Lower leg skin (tissue), 4 donors: ENCODE measurements at regions not wholly inside any gene's neighbourhood (a gene's known extent, or its start where the extent isn't known, plus 50 kb on each side); places are given as distances from the start of the nearest gene placed in this dataset.

Source experiments
- DNase-seq, 2 donors: peaks; one replicate each; pipeline ENCODE4 v3.0.0-alpha.2; 2019; ENCODE audit warnings: low spot score in 2 of 2
- H3K4me3 ChIP-seq: fragments of 200-600 bp; sonication (generic); 2 replicates; pipeline ENCODE4 v1.5.1; 2017; ENCODE audit warnings: mild to moderate bottlenecking, low read depth; ENCODE audit not compliant: poor library complexity, severe bottlenecking
- CTCF ChIP-seq, 3 donors: fragments of 450-650 bp; IDR thresholded peaks; one replicate each; pipeline ENCODE4 v1.5.1; 2016; ENCODE audit warnings: antibody characterized with exemption in 3 of 3, mild to moderate bottlenecking in 3 of 3, moderate library complexity in 2 of 3
- POLR2A ChIP-seq, 2 donors: fragments of 450-650 bp; IDR thresholded peaks; one replicate each; pipeline ENCODE4 v1.6.1; 2016 to 2017; ENCODE audit warnings: antibody characterized with exemption in 2 of 2, mild to moderate bottlenecking in 1 of 2, moderate library complexity in 1 of 2
- WGBS, 2 donors: methylation state at CpG; one replicate each; pipeline ENCODE4 v1.1.5; 2018; 5-methylcytosine and 5-hydroxymethylcytosine counted together
- intact Hi-C: fragments of 100-400 bp; cut with DNase I; formaldehyde crosslinking; loops from one replicate; pipeline ENCODE4 v1.15.0; 2023; ENCODE audit warnings: low total_unique reads

GRCh38 chr12:84508851-84509260 is 403.7 kb downstream of the SLC6A15 start:
- TF ChIP-seq CTCF (IDR thresholded peaks at IDR 0.05) (no peak), POLR2A (IDR thresholded peaks at IDR 0.05) (no peak)
- DNase-seq = no peak

GRCh38 chr12:84507956-84508850 is 404.4 kb downstream of the SLC6A15 start:
- no peak for DNase-seq
- intact Hi-C loops = no loop called here
- TF ChIP-seq POLR2A (IDR thresholded peaks at IDR 0.05) (no peak), CTCF (IDR thresholded peaks at IDR 0.05) (no peak)
- WGBS, 2 donors = 23 to 30% methylated on average over 6 of the region's 6 CpGs
- H3K4me3 ChIP-seq = no peak overlapping the region

More at GRCh38 chr12:84508851-84509260, 403.7 kb downstream of the SLC6A15 start:
- intact Hi-C loops = no loop called here
- 16 to 26% methylated on average over 2 of the region's 2 CpGs for WGBS, 2 donors
- H3K4me3 ChIP-seq = no peak overlapping the region

- WGBS, 2 donors = 53 to 61% methylated on average over 5 of the region's 5 CpGs
- TF ChIP-seq POLR2A (IDR thresholded peaks at IDR 0.05) (no peak), CTCF (IDR thresholded peaks at IDR 0.05) (no peak)
- H3K4me3 ChIP-seq = no peak overlapping the region
- intact Hi-C loops = no loop called here
- no peak for DNase-seq
These were observed 406.3 kb downstream of the SLC6A15 start for GRCh38 chr12:84506282-84506681.

- WGBS, 2 donors = 45 to 47% methylated on average over 4 of the region's 4 CpGs
- TF ChIP-seq POLR2A (IDR thresholded peaks at IDR 0.05) (no peak), CTCF (IDR thresholded peaks at IDR 0.05) (no peak)
- intact Hi-C loops = no loop called here
- no peak overlapping the region for H3K4me3 ChIP-seq
- no peak for DNase-seq
These were observed 409.5 kb downstream of the SLC6A15 start for GRCh38 chr12:84502907-84503787.

GRCh38 chr12:84502180-84502860 is 410.3 kb downstream of the SLC6A15 start:
- 68 to 78% methylated on average over 2 of the region's 2 CpGs for WGBS, 2 donors
- H3K4me3 ChIP-seq = no peak overlapping the region
- intact Hi-C loops = no loop called here
- no peak for DNase-seq
- TF ChIP-seq POLR2A (IDR thresholded peaks at IDR 0.05) = no peak
- TF ChIP-seq CTCF (IDR thresholded peaks at IDR 0.05) = no peak
